ENCODE measurements at regions not wholly inside any gene's neighbourhood (a gene's known extent, or its start where the extent isn't known, plus 50 kb on each side); places are given as distances from the start of the nearest gene placed in this dataset.

- ATAC-seq: no peak
- RAD21 ChIA-PET (ENCODE audit: low non-redundant PET in 1 of 2, low total read pairs in 2 of 2, uncharacterized antibody in 2 of 2, unreplicated experiment in 2 of 2): no interaction called here
- no TSS peak for BruUV-seq (replicated peaks)
- Histone ChIP-seq H4K20me1 (ENCODE audit: insufficient read depth) (no peaks in the 10 kb centered on the region), H3K4me3 (replicated peaks in 1 of 2; ENCODE audit: low read depth in 1 of 2, low read length in 2 of 2) (no peak overlapping the region), H3K9me2 (ENCODE audit: insufficient read depth) (no peaks in the 10 kb centered on the region), H3K27ac (ENCODE audit: low read depth, low read length) (no peak overlapping the region), H3K4me2 (ENCODE audit: low read length) (no peak overlapping the region), H3K4me1 (ENCODE audit: control insufficient read depth in 1 of 2, insufficient read depth in 2 of 2, low read length in 2 of 2) (no peaks in the 10 kb centered on the region), H3K79me2 (ENCODE audit: insufficient read depth, low read length) (no peaks in the 10 kb centered on the region), H3K9ac (ENCODE audit: low read length) (no peak overlapping the region), H3K9me3 (ENCODE audit: control insufficient read depth in 1 of 2, insufficient read depth in 1 of 2, low read depth in 1 of 2, low read length in 2 of 2) (no peaks in the 10 kb centered on the region), H3K27me3 (ENCODE audit: insufficient read depth, low read length) (0 out of 2 replicates have a peak, but pooled peaks cover 6% of the 10 kb centered on the region), H2AFZ (ENCODE audit: low read depth, low read length, poor library complexity, severe bottlenecking) (no peak overlapping the region), H3K36me3 (ENCODE audit: control insufficient read depth in 1 of 2, insufficient read depth in 2 of 2, low read length in 2 of 2) (no peaks in the 10 kb centered on the region)
- no peak for TF ChIP-seq SRF (IDR thresholded peaks at IDR 0.05; ENCODE audit: low read depth)
- TF ChIP-seq EGR1 (IDR thresholded peaks at IDR 0.05; ENCODE audit: low read depth): no peak
- no peak for TF ChIP-seq TCF7L2 (IDR thresholded peaks at IDR 0.05; ENCODE audit: borderline replicate concordance, extremely low read depth, insufficient read depth, insufficient read length)
- no peak for TF ChIP-seq ZFX (IDR thresholded peaks at IDR 0.05)
- no peak for TF ChIP-seq CTCF (IDR thresholded peaks at IDR 0.05 in 2 of 3, conservative IDR thresholded peaks at IDR 0.05 in 1 of 3; ENCODE audit: borderline replicate concordance in 1 of 3, insufficient read depth in 1 of 3, low read depth in 2 of 3, low read length in 2 of 3)
- TF ChIP-seq, protein P1, sequence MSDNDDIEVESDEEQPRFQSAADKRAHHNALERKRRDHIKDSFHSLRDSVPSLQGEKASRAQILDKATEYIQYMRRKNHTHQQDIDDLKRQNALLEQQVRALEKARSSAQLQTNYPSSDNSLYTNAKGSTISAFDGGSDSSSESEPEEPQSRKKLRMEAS (IDR thresholded peaks at IDR 0.05): no peak
- TF ChIP-seq CBX3 (IDR thresholded peaks at IDR 0.05; ENCODE audit: low read depth): no peak
- no peak for TF ChIP-seq EZH2 (IDR thresholded peaks at IDR 0.05)
- no peak for TF ChIP-seq RAD21 (IDR thresholded peaks at IDR 0.05; ENCODE audit: low read depth)
- TF ChIP-seq JUND (IDR thresholded peaks at IDR 0.05): no peak
- TF ChIP-seq POLR2A (IDR thresholded peaks at IDR 0.05; ENCODE audit: borderline replicate concordance, extremely low read depth, insufficient read depth, insufficient read length): no peak
- TF ChIP-seq, protein P2, sequence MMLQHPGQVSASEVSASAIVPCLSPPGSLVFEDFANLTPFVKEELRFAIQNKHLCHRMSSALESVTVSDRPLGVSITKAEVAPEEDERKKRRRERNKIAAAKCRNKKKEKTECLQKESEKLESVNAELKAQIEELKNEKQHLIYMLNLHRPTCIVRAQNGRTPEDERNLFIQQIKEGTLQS (IDR thresholded peaks at IDR 0.05): no peak
- no peak for TF ChIP-seq ZNF274 (IDR thresholded peaks at IDR 0.05; ENCODE audit: low read depth, low read length)
- no peak for TF ChIP-seq ZBTB33 (IDR thresholded peaks at IDR 0.05; ENCODE audit: extremely low read depth, insufficient replicate concordance, low read length)
- CTCF ChIA-PET: no interaction called here
- no peak for DNase-seq (ENCODE audit: low read depth, low spot score)
- intact Hi-C loops (cut with micrococcal nuclease): no loop called here
- POLR2A ChIA-PET: no interaction called here
These were observed 185.7 kb downstream of the ATPSCKMT start for GRCh38 chr5:10063997-10064396.
